Astrocyte (in vitro differentiated cells and primary cell): ENCODE measurements at regions not wholly inside any gene's neighbourhood (a gene's known extent, or its start where the extent isn't known, plus 50 kb on each side); places are given as distances from the start of the nearest gene placed in this dataset.

Experiments used
- DNase-seq: peaks from one replicate; pipeline ENCODE4 v3.0.0-alpha.2; 2010; ENCODE audit warnings: low read depth
- FAIRE-seq: peaks from 2 replicates; lab custom pipeline; 2011; peaks lifted over from hg19 to GRCh38; lab: Jason Lieb, UNC
- H2AFZ ChIP-seq: 2 replicates; pipeline ENCODE4 v1.6.0; 2012; ENCODE audit warnings: low read depth, low read length, inconsistent platforms
- H3K27ac ChIP-seq: 2 replicates; pipeline ENCODE4 v1.5.1; 2011; ENCODE audit warnings: low read depth, low read length, inconsistent platforms
- H3K27me3 ChIP-seq: 2 replicates; pipeline ENCODE4 v1.6.0; 2011; ENCODE audit warnings: low read length, inconsistent platforms; ENCODE audit not compliant: insufficient read depth
- H3K36me3 ChIP-seq: 2 replicates; pipeline ENCODE4 v1.5.1; 2011; ENCODE audit warnings: low read length, inconsistent platforms; ENCODE audit not compliant: insufficient read depth
- H3K4me1 ChIP-seq: 2 replicates; pipeline ENCODE4 v1.5.1; 2011; ENCODE audit warnings: low read length, inconsistent platforms; ENCODE audit not compliant: insufficient read depth
- H3K4me2 ChIP-seq: 2 replicates; pipeline ENCODE4 v1.6.0; 2012; ENCODE audit warnings: low read length, inconsistent platforms
- H3K4me3 ChIP-seq: 2 replicates; pipeline ENCODE4 v1.5.1; 2011; ENCODE audit warnings: low read depth, mild to moderate bottlenecking, low read length, inconsistent platforms; ENCODE audit not compliant: insufficient read depth
- H3K79me2 ChIP-seq: 2 replicates; pipeline ENCODE4 v1.6.0; 2012; ENCODE audit warnings: mild to moderate bottlenecking, low read length, inconsistent platforms; ENCODE audit not compliant: insufficient read depth
- H3K9ac ChIP-seq: 2 replicates; pipeline ENCODE4 v1.6.0; 2012; ENCODE audit warnings: mild to moderate bottlenecking, low read length, inconsistent platforms
- H3K9me3 ChIP-seq: 2 replicates; pipeline ENCODE4 v1.5.1; 2012; ENCODE audit warnings: low read depth, mild to moderate bottlenecking, low read length, inconsistent platforms; ENCODE audit not compliant: insufficient read depth
- H4K20me1 ChIP-seq: 2 replicates; pipeline ENCODE4 v1.6.0; 2012; ENCODE audit warnings: low read length, inconsistent platforms; ENCODE audit not compliant: insufficient read depth
- H3K27ac Mint-ChIP-seq: one replicate; pipeline ENCODE4 v1.8.0; 2021; ENCODE audit warnings: mild to moderate bottlenecking, mixed read lengths; ENCODE audit not compliant: unreplicated experiment
- H3K27me3 Mint-ChIP-seq: one replicate; pipeline ENCODE4 v1.8.0; 2021; ENCODE audit warnings: low read depth, mixed read lengths; ENCODE audit not compliant: unreplicated experiment
- H3K36me3 Mint-ChIP-seq: one replicate; pipeline ENCODE4 v1.8.0; 2021; ENCODE audit warnings: low read depth, mixed read lengths; ENCODE audit not compliant: unreplicated experiment
- H3K4me1 Mint-ChIP-seq: one replicate; pipeline ENCODE4 v1.8.0; 2021; ENCODE audit warnings: low read depth, mixed read lengths; ENCODE audit not compliant: unreplicated experiment
- H3K4me3 Mint-ChIP-seq: one replicate; pipeline ENCODE4 v1.8.0; 2021; ENCODE audit warnings: mild to moderate bottlenecking, moderate library complexity, mixed read lengths; ENCODE audit not compliant: unreplicated experiment
- H3K9me3 Mint-ChIP-seq: one replicate; pipeline ENCODE4 v1.8.0; 2021; ENCODE audit warnings: mild to moderate bottlenecking, mixed read lengths; ENCODE audit not compliant: unreplicated experiment
- CTCF ChIP-seq: IDR thresholded peaks from 2 replicates; pipeline ENCODE4 v1.5.1; 2011; ENCODE audit warnings: low read depth, mild to moderate bottlenecking, inconsistent platforms, low read length, moderate library complexity; ENCODE audit not compliant: insufficient read depth
- EZH2 ChIP-seq: IDR thresholded peaks from 2 replicates; pipeline ENCODE4 v1.6.1; 2012; ENCODE audit warnings: mild to moderate bottlenecking, low read length, inconsistent platforms; ENCODE audit not compliant: insufficient read depth

GRCh38 chr4:31045724-31046318 is 325.7 kb downstream of the PCDH7 start:
- TF ChIP-seq CTCF (peak; percentile 55), EZH2 (no peak)
- no peaks in the 10 kb centered on the region for H3K79me2 ChIP-seq
- Mint-ChIP-seq H3K27me3 (no peaks in the 10 kb centered on the region), H3K27ac (no peak overlapping the region), H3K4me3 (no peak overlapping the region), H3K9me3 (no peaks in the 10 kb centered on the region), H3K4me1 (peaks cover 9% of the 10 kb centered on the region), H3K36me3 (no peaks in the 10 kb centered on the region)
- no peaks in the 10 kb centered on the region for H3K4me1 ChIP-seq
- FAIRE-seq (no peak), DNase-seq (peak; percentile 6)
- no peak overlapping the region for H3K4me2 ChIP-seq
- no peak overlapping the region for H2AFZ ChIP-seq
- H3K4me3 ChIP-seq: no peak overlapping the region
- no peak overlapping the region for H3K27ac ChIP-seq
- H3K9me3 ChIP-seq: no peaks in the 10 kb centered on the region
- H4K20me1 ChIP-seq: no peaks in the 10 kb centered on the region
- H3K9ac ChIP-seq: no peak overlapping the region
- no peaks in the 10 kb centered on the region for H3K27me3 ChIP-seq
- no peaks in the 10 kb centered on the region for H3K36me3 ChIP-seq

GRCh38 chr4:31051151-31051550 is 331.0 kb downstream of the PCDH7 start:
- H3K9ac ChIP-seq: no peak overlapping the region
- no peak overlapping the region for H3K4me3 Mint-ChIP-seq
- no peaks in the 10 kb centered on the region for H3K27me3 Mint-ChIP-seq
- H3K79me2 ChIP-seq: no peaks in the 10 kb centered on the region
- H3K27me3 ChIP-seq: no peaks in the 10 kb centered on the region
- no peaks in the 10 kb centered on the region for H3K9me3 Mint-ChIP-seq
- no peak overlapping the region for H2AFZ ChIP-seq
- H3K27ac Mint-ChIP-seq: no peak overlapping the region
- H3K4me2 ChIP-seq: peak overlapping the region; percentile 3
- DNase-seq (no peak), FAIRE-seq (no peak)
- peaks cover 8% of the 10 kb centered on the region for H3K4me1 Mint-ChIP-seq
- no peak for TF ChIP-seq CTCF
- no peak for TF ChIP-seq EZH2
- no peaks in the 10 kb centered on the region for H3K4me1 ChIP-seq
- H3K9me3 ChIP-seq: no peaks in the 10 kb centered on the region
- no peaks in the 10 kb centered on the region for H3K36me3 ChIP-seq
- no peak overlapping the region for H3K4me3 ChIP-seq
- no peaks in the 10 kb centered on the region for H3K36me3 Mint-ChIP-seq
- H4K20me1 ChIP-seq: no peaks in the 10 kb centered on the region
- no peak overlapping the region for H3K27ac ChIP-seq

- Histone ChIP-seq H3K36me3 (no peaks in the 10 kb centered on the region), H3K27ac (no peak overlapping the region), H3K4me1 (no peaks in the 10 kb centered on the region), H3K27me3 (no peaks in the 10 kb centered on the region), H3K4me2 (peak overlapping the region; percentile 3), H3K79me2 (no peaks in the 10 kb centered on the region), H4K20me1 (no peaks in the 10 kb centered on the region), H3K4me3 (no peak overlapping the region), H2AFZ (no peak overlapping the region), H3K9ac (no peak overlapping the region), H3K9me3 (no peaks in the 10 kb centered on the region)
- no peak overlapping the region for H3K4me3 Mint-ChIP-seq
- DNase-seq (peak; percentile 58), FAIRE-seq (no peak)
- no peaks in the 10 kb centered on the region for H3K27me3 Mint-ChIP-seq
- TF ChIP-seq CTCF (no peak), EZH2 (no peak)
- H3K36me3 Mint-ChIP-seq: no peaks in the 10 kb centered on the region
- H3K4me1 Mint-ChIP-seq: peaks cover 8% of the 10 kb centered on the region
- no peaks in the 10 kb centered on the region for H3K9me3 Mint-ChIP-seq
- no peak overlapping the region for H3K27ac Mint-ChIP-seq
Measured at GRCh38 chr4:31051565-31051964, 331.4 kb downstream of the PCDH7 start.
